ENCODE measurements at regions not wholly inside any gene's neighbourhood (a gene's known extent, or its start where the extent isn't known, plus 50 kb on each side); places are given as distances from the start of the nearest gene placed in this dataset.

GRCh38 chr6:86730216-86730615 lies 207.1 kb upstream of the HTR1E start:
- Histone ChIP-seq H3K4me1 (no peaks in the 10 kb centered on the region), H3K36me3 (no peaks in the 10 kb centered on the region), H3K27me3 (no peaks in the 10 kb centered on the region), H3K4me3 (no peak overlapping the region), H3K9me3 (no peaks in the 10 kb centered on the region), H3K27ac (no peak overlapping the region)
- ATAC-seq = no peak
- intact Hi-C loops (cut with DNase I) = no loop called here
- TF ChIP-seq CTCF (IDR thresholded peaks at IDR 0.05) = no peak
- no peak for DNase-seq

DNA sequence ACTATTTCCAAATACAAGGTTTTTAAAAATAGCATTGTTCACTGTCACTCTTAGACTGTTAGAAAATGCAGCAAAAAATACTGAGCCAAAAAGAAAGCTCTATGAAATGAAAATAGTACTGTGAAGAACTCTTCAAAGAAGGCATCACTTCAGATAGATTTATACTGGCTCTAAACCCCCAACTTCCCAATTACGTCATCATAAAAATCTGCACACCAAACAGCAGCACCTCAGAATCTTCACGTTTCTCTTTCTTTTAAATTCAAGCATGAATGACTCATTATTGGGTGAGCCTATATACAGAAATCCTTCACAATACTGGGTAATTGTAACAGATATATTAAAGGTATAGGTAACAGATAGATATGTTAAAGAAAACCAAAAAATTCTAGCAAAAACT lies 208.4 kb upstream of the HTR1E start:
- intact Hi-C loops (cut with DNase I) = no loop called here
- DNase-seq = no peak
- Histone ChIP-seq H3K27ac (no peak overlapping the region), H3K36me3 (no peaks in the 10 kb centered on the region), H3K4me3 (no peak overlapping the region), H3K4me1 (no peaks in the 10 kb centered on the region), H3K9me3 (no peaks in the 10 kb centered on the region), H3K27me3 (no peaks in the 10 kb centered on the region)
- ATAC-seq = no peak
- TF ChIP-seq CTCF (IDR thresholded peaks at IDR 0.05) = no peak

DNA sequence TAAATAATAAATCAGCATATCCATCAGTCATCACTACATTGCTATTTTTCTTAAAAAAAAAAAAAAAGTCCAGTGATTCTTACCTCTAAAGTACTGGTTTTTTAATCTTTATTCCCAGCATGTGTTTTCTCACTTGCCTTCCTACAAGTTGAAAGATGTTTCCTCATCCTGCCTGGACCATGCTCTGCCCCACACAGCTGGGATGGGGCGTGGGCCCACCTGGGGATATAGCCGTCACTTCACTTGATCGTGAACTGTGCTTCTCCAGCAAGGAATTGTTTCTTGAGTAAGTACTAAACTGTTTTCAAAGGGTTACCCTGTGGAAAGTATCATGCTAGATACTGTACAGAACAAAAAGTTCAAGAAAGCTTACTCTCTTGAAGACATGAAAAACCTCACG lies 212.6 kb upstream of the HTR1E start:
- no peaks in the 10 kb centered on the region for H3K9me3 ChIP-seq
- H3K4me3 ChIP-seq = no peak overlapping the region
- H3K4me1 ChIP-seq = no peaks in the 10 kb centered on the region
- no peaks in the 10 kb centered on the region for H3K36me3 ChIP-seq
- no peaks in the 10 kb centered on the region for H3K27me3 ChIP-seq
- H3K27ac ChIP-seq = no peak overlapping the region
- intact Hi-C loops (cut with DNase I) = no loop called here
- no peak for DNase-seq
- no peak for ATAC-seq
- TF ChIP-seq CTCF (IDR thresholded peaks at IDR 0.05) = no peak

GRCh38 chr6:86723729-86724128 lies 213.6 kb upstream of the HTR1E start:
- intact Hi-C loops (cut with DNase I) = no loop called here
- ATAC-seq (no peak), DNase-seq (no peak)
- TF ChIP-seq CTCF (IDR thresholded peaks at IDR 0.05) = no peak
- no peak overlapping the region for H3K4me3 ChIP-seq
- H3K9me3 ChIP-seq = no peaks in the 10 kb centered on the region
- no peak overlapping the region for H3K27ac ChIP-seq
- no peaks in the 10 kb centered on the region for H3K27me3 ChIP-seq
- H3K36me3 ChIP-seq = no peaks in the 10 kb centered on the region
- H3K4me1 ChIP-seq = no peaks in the 10 kb centered on the region

DNA sequence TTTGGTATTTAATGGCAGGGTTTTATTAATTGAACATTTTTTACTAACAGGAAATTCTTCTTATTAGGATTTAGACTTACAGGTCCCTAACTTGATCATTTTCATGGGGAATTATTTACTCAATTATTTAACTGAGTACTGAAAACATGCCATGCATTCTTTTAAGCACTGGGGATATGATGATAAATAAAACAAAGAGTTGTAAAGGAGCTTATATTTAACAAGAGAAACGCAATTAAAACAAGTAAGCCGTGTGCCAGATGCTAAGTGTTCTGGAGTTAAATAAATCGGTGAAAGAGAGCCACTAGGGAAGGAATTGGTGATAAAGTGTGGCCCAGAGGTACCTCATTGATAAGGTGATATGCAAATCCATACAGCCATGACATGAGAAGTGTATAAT lies 214.2 kb upstream of the HTR1E start:
- no peaks in the 10 kb centered on the region for H3K4me1 ChIP-seq
- no peak for TF ChIP-seq CTCF (IDR thresholded peaks at IDR 0.05)
- H3K27ac ChIP-seq = no peak overlapping the region
- ATAC-seq = no peak
- H3K9me3 ChIP-seq = no peaks in the 10 kb centered on the region
- H3K4me3 ChIP-seq = no peak overlapping the region
- H3K27me3 ChIP-seq = no peaks in the 10 kb centered on the region
- intact Hi-C loops (cut with DNase I) = no loop called here
- H3K36me3 ChIP-seq = no peaks in the 10 kb centered on the region
- no peak for DNase-seq

DNA sequence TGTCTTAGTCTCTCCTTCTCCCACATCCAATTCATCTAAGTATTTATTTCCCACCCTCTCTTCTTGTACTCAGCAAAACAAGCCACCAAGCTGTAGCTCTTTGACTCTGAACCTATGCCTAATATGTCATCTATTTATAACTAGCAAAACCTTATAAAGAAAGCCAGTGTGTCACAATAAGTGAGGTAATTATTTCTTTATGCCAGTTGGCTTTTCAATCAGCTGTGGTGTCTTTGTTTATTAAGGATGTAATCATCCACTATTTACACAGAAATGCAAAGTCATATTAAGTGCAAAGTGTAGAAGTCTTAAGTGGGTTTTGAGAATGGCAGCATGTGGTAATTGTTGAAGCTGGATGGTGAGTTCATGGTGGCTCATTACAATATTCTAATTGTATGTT lies 215.2 kb upstream of the HTR1E start:
- ATAC-seq (no peak), DNase-seq (no peak)
- intact Hi-C loops (cut with DNase I) = no loop called here
- no peak overlapping the region for H3K27ac ChIP-seq
- H3K9me3 ChIP-seq = no peaks in the 10 kb centered on the region
- H3K4me3 ChIP-seq = no peak overlapping the region
- H3K4me1 ChIP-seq = no peaks in the 10 kb centered on the region
- H3K27me3 ChIP-seq = no peaks in the 10 kb centered on the region
- no peak for TF ChIP-seq CTCF (IDR thresholded peaks at IDR 0.05)
- no peaks in the 10 kb centered on the region for H3K36me3 ChIP-seq
